ENCODE measurements at regions not wholly inside any gene's neighbourhood (a gene's known extent, or its start where the extent isn't known, plus 50 kb on each side); places are given as distances from the start of the nearest gene placed in this dataset.

DNA sequence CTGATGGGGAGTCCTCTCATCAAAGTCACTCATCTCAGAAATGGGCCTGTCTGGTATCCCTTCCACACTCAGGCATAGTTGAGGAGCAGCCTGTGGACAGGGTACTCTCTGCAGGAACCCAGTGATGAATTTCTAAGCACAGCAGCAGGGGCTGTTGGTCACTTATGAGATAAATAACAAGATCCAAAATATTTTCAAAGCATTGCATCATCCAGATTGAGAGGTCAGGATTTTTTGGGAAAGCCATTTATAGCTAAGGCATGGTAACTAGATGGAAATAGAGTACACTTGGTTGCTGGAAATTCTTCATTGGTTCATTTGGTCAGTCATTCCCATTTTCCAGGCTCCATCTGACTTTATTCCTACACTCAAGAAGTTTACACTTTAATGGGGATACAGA is 246.8 kb upstream of the RAI14 start:
- DNase-seq (no peak), ATAC-seq (no peak)
- H3K4me1 ChIP-seq (ENCODE audit: low read depth), result no peaks in the 10 kb centered on the region
- TF ChIP-seq, protein P1, sequence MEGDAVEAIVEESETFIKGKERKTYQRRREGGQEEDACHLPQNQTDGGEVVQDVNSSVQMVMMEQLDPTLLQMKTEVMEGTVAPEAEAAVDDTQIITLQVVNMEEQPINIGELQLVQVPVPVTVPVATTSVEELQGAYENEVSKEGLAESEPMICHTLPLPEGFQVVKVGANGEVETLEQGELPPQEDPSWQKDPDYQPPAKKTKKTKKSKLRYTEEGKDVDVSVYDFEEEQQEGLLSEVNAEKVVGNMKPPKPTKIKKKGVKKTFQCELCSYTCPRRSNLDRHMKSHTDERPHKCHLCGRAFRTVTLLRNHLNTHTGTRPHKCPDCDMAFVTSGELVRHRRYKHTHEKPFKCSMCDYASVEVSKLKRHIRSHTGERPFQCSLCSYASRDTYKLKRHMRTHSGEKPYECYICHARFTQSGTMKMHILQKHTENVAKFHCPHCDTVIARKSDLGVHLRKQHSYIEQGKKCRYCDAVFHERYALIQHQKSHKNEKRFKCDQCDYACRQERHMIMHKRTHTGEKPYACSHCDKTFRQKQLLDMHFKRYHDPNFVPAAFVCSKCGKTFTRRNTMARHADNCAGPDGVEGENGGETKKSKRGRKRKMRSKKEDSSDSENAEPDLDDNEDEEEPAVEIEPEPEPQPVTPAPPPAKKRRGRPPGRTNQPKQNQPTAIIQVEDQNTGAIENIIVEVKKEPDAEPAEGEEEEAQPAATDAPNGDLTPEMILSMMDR (IDR thresholded peaks at IDR 0.05), result no peak
- no peaks in the 10 kb centered on the region for H3K9me3 ChIP-seq
- H3K36me3 ChIP-seq (ENCODE audit: low read depth), result no peaks in the 10 kb centered on the region
- H3K4me3 ChIP-seq, result no peak overlapping the region
- intact Hi-C loops (cut with DNase I, micrococcal nuclease), result no loop called here

DNA sequence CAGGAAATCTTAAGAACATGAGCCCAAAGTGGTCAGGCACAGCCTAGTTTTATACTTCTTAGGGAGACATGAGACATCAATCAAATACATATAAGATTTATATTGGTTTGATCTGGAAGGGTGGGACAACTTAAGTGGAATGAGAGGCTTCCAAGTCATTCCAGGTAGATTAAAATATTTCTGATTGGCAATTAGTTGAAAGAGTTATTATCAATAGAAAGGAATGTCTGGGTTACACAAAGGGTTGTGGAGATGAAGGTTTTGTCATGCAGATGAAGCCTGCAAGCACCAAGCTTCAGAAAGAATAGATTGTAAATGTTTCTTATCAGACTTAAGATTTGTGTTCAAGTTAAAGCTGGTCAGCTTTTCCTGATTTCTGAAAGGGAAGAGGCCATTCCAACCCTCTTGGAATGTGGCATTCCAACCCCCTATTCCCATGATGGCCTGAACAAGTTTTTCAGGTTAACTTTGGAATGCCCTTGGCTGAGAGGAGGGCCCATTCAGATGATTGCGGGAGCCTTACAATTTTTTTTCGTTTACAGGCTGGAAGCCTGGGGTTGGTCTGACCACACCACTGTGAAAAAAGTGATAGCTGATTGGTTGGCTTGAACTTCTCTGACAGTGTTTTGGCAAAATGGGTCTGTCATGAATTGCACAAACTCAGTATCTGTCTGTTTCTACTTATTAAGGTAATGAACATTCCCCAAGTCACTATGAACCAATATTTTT is 245.6 kb upstream of the RAI14 start:
- H3K9me3 ChIP-seq, result no peaks in the 10 kb centered on the region
- H3K4me3 ChIP-seq, result no peak overlapping the region
- ATAC-seq, result no peak
- intact Hi-C loops (cut with DNase I, micrococcal nuclease), result no loop called here
- DNase-seq, result no peak
- TF ChIP-seq, protein P1 (IDR thresholded peaks at IDR 0.05), result no peak
- H3K4me1 ChIP-seq (ENCODE audit: low read depth), result no peaks in the 10 kb centered on the region
- H3K36me3 ChIP-seq (ENCODE audit: low read depth), result no peaks in the 10 kb centered on the region

DNA sequence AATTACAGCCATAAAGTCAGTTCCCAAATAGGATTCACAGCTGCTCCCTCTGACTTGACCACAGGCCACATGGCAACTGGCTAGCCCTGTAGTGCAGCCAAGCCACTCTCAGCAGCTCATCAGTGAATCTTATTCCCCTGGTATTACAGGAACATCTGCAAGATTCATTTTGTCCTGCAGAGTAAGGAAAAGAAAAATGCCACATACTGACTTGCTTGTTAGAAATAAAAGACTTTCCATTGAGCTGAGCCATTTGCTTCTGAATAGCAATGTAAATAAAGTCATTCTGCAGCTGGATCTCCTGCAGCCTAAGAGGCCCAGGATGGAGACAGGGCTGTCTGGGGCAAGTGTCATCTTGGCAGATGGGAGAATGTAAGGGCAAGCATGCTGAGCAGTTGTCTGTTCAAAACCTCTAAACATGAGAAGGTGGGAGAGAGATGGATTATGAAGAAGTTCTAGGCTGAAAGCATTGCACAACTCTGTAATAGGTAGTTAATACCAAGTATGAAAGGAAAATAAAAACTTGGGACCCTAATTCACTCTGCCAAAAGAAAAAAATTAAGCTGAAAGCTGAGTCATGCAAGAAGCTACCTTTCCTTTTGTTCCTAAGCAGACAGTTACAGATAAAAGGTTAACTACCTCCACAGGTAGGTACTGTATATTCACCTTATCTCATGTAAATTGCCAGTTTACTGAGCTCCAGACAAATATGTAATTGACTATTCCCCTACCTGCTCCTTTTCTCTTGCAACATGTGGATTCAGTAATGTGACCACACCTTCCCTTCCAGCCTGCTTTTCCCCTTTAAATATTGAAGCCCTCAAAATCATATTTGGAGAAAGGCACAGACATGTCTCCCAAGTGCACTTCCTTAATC is 244.4 kb upstream of the RAI14 start:
- TF ChIP-seq, protein P1 (IDR thresholded peaks at IDR 0.05), result no peak
- DNase-seq (no peak), ATAC-seq (no peak)
- intact Hi-C loops (cut with DNase I, micrococcal nuclease), result no loop called here
- Histone ChIP-seq H3K36me3 (ENCODE audit: low read depth) (no peaks in the 10 kb centered on the region), H3K4me1 (ENCODE audit: low read depth) (no peaks in the 10 kb centered on the region), H3K9me3 (no peaks in the 10 kb centered on the region), H3K4me3 (no peak overlapping the region)

DNA sequence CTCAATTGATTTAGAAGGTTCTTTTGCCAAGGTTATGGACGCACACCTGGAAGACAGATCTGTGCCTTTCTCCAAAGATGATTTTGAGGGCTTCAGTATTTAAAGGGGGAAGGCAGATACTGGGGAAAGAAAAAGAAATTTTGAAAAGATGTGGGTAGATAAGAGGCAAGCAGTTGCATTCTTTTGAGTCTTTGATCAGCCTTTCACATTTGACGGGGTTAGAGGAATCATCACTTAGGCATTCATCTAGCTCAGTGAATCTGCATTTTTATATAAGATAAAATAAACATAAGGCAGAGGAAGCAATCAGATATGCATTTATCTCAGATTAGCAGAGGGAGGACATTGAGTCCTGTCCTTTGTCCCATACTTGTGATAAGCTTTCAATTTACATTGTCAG is 243.4 kb upstream of the RAI14 start:
- TF ChIP-seq, protein P1 (IDR thresholded peaks at IDR 0.05), result no peak
- Histone ChIP-seq H3K9me3 (no peaks in the 10 kb centered on the region), H3K4me1 (ENCODE audit: low read depth) (no peaks in the 10 kb centered on the region), H3K36me3 (ENCODE audit: low read depth) (no peaks in the 10 kb centered on the region), H3K4me3 (no peak overlapping the region)
- DNase-seq, result no peak
- intact Hi-C loops (cut with DNase I, micrococcal nuclease), result no loop called here
- no peak for ATAC-seq

DNA sequence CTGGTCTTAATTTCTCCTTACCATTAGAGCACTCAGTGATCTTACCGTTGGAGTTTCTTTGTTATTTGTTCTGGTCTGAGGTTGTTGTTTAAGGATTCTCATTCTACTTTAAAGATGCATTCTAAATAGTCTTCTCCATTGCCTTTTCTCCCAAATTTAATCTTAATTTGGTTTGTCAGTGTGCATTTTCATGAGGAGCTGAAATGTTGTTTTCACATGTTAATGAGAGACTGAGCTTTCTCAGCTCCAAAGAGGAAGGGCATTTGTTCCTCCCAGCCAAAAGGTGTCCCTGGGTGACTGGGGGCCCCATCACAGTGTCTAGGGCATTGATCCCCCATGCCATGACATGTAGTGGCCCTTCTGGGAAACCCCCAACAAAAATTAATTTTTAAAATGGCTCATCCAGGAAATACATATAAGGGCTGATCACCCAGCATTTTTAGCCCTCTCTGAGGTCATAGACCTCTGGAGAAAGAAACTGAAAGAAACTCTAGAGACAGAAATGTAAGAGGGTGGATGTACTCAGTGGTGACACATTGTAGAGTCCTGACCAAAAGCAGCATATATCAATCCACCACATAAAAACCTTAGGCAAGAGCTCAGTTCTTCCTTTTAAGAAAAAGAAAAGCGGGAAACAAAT is 240.4 kb upstream of the RAI14 start:
- TF ChIP-seq, protein P1 (IDR thresholded peaks at IDR 0.05), result no peak
- ATAC-seq (no peak), DNase-seq (no peak)
- intact Hi-C loops (cut with DNase I, micrococcal nuclease), result no loop called here
- no peak overlapping the region for H3K4me3 ChIP-seq
- H3K36me3 ChIP-seq (ENCODE audit: low read depth), result no peaks in the 10 kb centered on the region
- H3K9me3 ChIP-seq, result no peaks in the 10 kb centered on the region
- no peaks in the 10 kb centered on the region for H3K4me1 ChIP-seq (ENCODE audit: low read depth)

Measured in mucosa of descending colon (tissue), 3 donors.